Tibial artery (tissue), 4 donors: ENCODE measurements at regions not wholly inside any gene's neighbourhood (a gene's known extent, or its start where the extent isn't known, plus 50 kb on each side); places are given as distances from the start of the nearest gene placed in this dataset.

Source experiments
- DNase-seq, 2 donors: peaks; one replicate each; pipeline ENCODE4 v3.0.0-alpha.2; 2019
- H3K27ac ChIP-seq, 2 donors: fragments of 200-600 bp; sonication (generic) in 1 of 2; 1 replicate in 1 of 2; 2 replicates in 1 of 2; pipeline ENCODE4 v1.5.1; 2018 to 2019; ENCODE audit warnings: mild to moderate bottlenecking in 1 of 2
- H3K27me3 ChIP-seq, 2 donors: fragments of 200-600 bp; sonication (generic) in 1 of 2; one replicate each; pipeline versions ENCODE4 v1.5.1 to v1.6.0; 2016 to 2019
- H3K36me3 ChIP-seq, 3 donors: fragments of 200-600 bp; sonication (generic) in 2 of 3; one replicate each; pipeline ENCODE4 v1.5.1; 2016 to 2019; ENCODE audit warnings: mild to moderate bottlenecking in 2 of 3
- H3K4me1 ChIP-seq, 4 donors: fragments of 200-600 bp; sonication (generic) in 2 of 4; 1 replicate in 3 of 4; 2 replicates in 1 of 4; pipeline ENCODE4 v1.5.1; 2016 to 2019
- H3K4me3 ChIP-seq, 2 donors: fragments of 200-600 bp; sonication (generic) in 1 of 2; 1 replicate in 1 of 2; 2 replicates in 1 of 2; pipeline ENCODE4 v1.5.1; 2018 to 2019; ENCODE audit warnings: mild to moderate bottlenecking in 2 of 2
- H3K9me3 ChIP-seq, 3 donors: fragments of 200-600 bp; sonication (generic) in 1 of 3; one replicate each; pipeline ENCODE4 v1.5.1; 2016 to 2019
- CTCF ChIP-seq, 2 experiments: fragments of 200-600 bp in 1 of 2; fragments of 450-650 bp in 1 of 2; IDR thresholded peaks; one replicate each; pipeline ENCODE4 v1.5.1; 2017 to 2019; ENCODE audit warnings: antibody characterized with exemption in 2 of 2, mild to moderate bottlenecking in 1 of 2, moderate library complexity in 1 of 2
- intact Hi-C: fragments of 100-400 bp; cut with DNase I; formaldehyde crosslinking; loops from one replicate; pipeline ENCODE4 v1.15.0; 2023; ENCODE audit warnings: low total_unique reads

DNA sequence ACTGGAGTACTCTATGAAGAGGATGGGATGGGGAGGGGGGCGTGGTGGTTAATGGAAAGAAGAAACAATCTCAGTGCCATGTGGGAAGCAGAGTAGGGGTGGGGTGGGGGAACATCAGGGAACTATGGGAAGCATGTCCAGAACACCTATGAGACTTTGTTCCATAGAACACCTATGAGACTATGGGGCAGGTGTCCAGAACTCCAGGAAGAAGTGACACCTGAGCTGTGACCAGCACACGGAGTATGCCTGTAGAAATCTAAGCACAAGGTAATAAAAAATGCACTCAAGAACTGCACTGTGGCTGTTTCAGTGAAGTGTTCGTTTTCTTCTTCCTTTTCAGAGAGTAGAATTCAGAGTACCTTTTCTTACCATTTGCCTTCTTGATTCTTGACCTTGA lies 704.8 kb upstream of the TENM3 start:
- DNase-seq: no peak
- TF ChIP-seq CTCF (IDR thresholded peaks at IDR 0.05): no peak
- Histone ChIP-seq H3K4me3 (no peak overlapping the region), H3K4me1 (no peaks in the 10 kb centered on the region), H3K9me3 (no peaks in the 10 kb centered on the region), H3K27ac (no peak overlapping the region), H3K36me3 (no peaks in the 10 kb centered on the region), H3K27me3 (no peaks in the 10 kb centered on the region)
- intact Hi-C loops: no loop called here

GRCh38 chr4:181541396-181541795 lies 701.8 kb upstream of the TENM3 start:
- no peak for DNase-seq
- Histone ChIP-seq H3K27ac (no peak overlapping the region), H3K9me3 (no peaks in the 10 kb centered on the region), H3K4me3 (no peak overlapping the region), H3K27me3 (no peaks in the 10 kb centered on the region), H3K4me1 (no peaks in the 10 kb centered on the region), H3K36me3 (no peaks in the 10 kb centered on the region)
- intact Hi-C loops: no loop called here
- TF ChIP-seq CTCF (IDR thresholded peaks at IDR 0.05): no peak

GRCh38 chr4:181548873-181549575 lies 694.2 kb upstream of the TENM3 start:
- Histone ChIP-seq H3K36me3 (no peaks in the 10 kb centered on the region), H3K27ac (no peak overlapping the region), H3K27me3 (no peaks in the 10 kb centered on the region), H3K4me1 (no peaks in the 10 kb centered on the region), H3K9me3 (no peaks in the 10 kb centered on the region), H3K4me3 (no peak overlapping the region)
- DNase-seq: no peak
- no peak for TF ChIP-seq CTCF (IDR thresholded peaks at IDR 0.05)
- intact Hi-C loops: no loop called here

DNA sequence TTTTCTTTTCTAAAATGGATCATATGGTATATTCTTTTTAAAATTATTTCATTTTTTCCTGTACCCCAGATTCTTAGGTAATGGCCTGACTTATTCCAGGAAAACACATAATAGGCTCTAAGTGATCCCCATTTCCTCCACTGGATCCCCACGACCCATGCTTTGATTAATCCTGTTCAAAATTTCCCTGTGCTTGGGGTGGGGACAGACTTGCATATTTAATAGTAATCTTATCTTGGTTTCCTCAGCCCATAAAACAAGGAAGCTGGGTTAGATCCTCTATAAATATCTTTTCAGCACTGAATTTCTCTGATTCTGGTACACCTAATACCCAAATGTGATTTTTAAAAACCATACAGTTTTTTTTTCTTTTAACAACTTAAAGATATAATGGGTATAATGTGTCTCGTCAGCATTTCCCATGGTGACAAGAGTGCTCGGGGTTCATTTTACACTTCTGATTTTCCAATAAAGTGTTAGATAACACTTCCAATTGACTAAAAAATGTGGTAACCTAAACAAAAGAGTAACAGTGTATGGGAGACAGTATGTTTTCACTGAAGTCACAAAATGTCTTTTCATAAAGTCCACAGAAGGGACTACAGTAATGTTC lies 693.5 kb upstream of the TENM3 start:
- H3K9me3 ChIP-seq: no peaks in the 10 kb centered on the region
- intact Hi-C loops: no loop called here
- H3K4me3 ChIP-seq: no peak overlapping the region
- no peaks in the 10 kb centered on the region for H3K27me3 ChIP-seq
- no peaks in the 10 kb centered on the region for H3K36me3 ChIP-seq
- H3K4me1 ChIP-seq: no peaks in the 10 kb centered on the region
- no peak for DNase-seq
- TF ChIP-seq CTCF (IDR thresholded peaks at IDR 0.05): no peak
- H3K27ac ChIP-seq: no peak overlapping the region

DNA sequence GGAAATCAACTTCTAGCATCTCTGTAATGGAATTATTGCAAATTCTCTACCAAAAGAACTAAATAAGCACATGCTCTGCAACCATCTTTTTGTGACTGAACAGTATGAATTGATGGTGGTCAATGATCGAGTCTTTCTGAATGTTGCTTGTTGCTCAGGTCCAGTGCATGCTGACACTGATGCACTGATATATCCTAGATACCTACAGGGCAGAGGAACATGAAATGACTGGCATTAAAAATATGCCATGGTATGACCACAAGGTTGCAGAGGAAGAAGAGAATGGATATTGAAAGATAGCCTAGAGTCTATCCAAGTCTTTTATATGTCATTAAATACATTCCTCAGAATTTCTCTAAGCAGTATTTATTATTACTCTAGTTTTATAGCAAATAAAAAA lies 692.8 kb upstream of the TENM3 start:
- Histone ChIP-seq H3K4me1 (no peaks in the 10 kb centered on the region), H3K36me3 (no peaks in the 10 kb centered on the region), H3K27me3 (no peaks in the 10 kb centered on the region), H3K9me3 (no peaks in the 10 kb centered on the region), H3K4me3 (no peak overlapping the region), H3K27ac (no peak overlapping the region)
- DNase-seq: no peak
- intact Hi-C loops: no loop called here
- no peak for TF ChIP-seq CTCF (IDR thresholded peaks at IDR 0.05)
